ENCODE measurements at regions not wholly inside any gene's neighbourhood (a gene's known extent, or its start where the extent isn't known, plus 50 kb on each side); places are given as distances from the start of the nearest gene placed in this dataset.

DNA sequence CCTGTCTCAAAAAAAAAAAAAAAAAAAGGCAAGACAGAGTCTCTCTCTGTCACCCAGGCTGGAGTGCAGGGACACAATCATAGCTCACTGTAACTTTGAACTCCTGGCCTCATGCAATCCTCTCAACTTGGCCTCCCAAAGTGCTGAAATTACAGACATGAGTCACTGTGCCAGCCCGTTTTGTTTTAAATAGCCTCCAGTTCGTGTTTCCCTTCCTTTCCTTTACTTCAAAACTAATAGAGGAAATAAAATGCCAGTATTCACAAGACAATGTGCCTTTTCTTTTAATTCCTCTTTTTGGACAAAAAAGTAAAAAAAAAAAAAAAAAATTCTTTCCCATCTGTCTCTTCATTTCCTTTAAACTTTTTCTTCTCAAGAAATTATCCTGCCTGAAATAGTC, 54.5 kb upstream of the ACMSD start:
- TF ChIP-seq POLR2A (IDR thresholded peaks at IDR 0.05; ENCODE audit: low read depth, low read length) (no peak), TAF1 (IDR thresholded peaks at IDR 0.05; ENCODE audit: low read depth, low read length) (no peak), POLR2AphosphoS5 (IDR thresholded peaks at IDR 0.05; ENCODE audit: low read depth, low read length) (no peak), SPI1 (IDR thresholded peaks at IDR 0.05; ENCODE audit: low read depth, low read length) (no peak), POU2F2 (IDR thresholded peaks at IDR 0.05; ENCODE audit: low read depth, low read length) (no peak), PAX5 (IDR thresholded peaks at IDR 0.05; ENCODE audit: insufficient read depth, low read length, severe bottlenecking) (no peak)

All from GM12891 (cell line).